GM20000 (cell line): ENCODE measurements at regions not wholly inside any gene's neighbourhood (a gene's known extent, or its start where the extent isn't known, plus 50 kb on each side); places are given as distances from the start of the nearest gene placed in this dataset.

Source experiments
- DNase-seq: peaks from one replicate; pipeline ENCODE4 v3.0.0; 2012; ENCODE audit warnings: low spot score
- CTCF ChIP-seq: IDR thresholded peaks from 2 replicates; pipeline ENCODE4 v1.5.1; 2012; ENCODE audit warnings: mild to moderate bottlenecking, control low read depth; ENCODE audit errors: extremely low read depth, missing control alignments

- DNase-seq: no peak
- no peak for TF ChIP-seq CTCF
Measured at GRCh38 chr3:139213936-139214335, 129.9 kb upstream of the MRPS22 start.

GRCh38 chr3:139216958-139217357 lies 126.9 kb upstream of the MRPS22 start:
- TF ChIP-seq CTCF: no peak
- no peak for DNase-seq

GRCh38 chr3:139217633-139218032 lies 126.2 kb upstream of the MRPS22 start:
- no peak for DNase-seq

GRCh38 chr3:139218046-139218445 lies 125.8 kb upstream of the MRPS22 start:
- DNase-seq: no peak
- no peak for TF ChIP-seq CTCF

More at GRCh38 chr3:139217633-139218032, 126.2 kb upstream of the MRPS22 start:
- TF ChIP-seq CTCF: no peak

GRCh38 chr3:139219463-139219862 lies 124.4 kb upstream of the MRPS22 start:
- no peak for TF ChIP-seq CTCF
- no peak for DNase-seq

GRCh38 chr3:139222100-139222657 lies 121.6 kb upstream of the MRPS22 start:
- no peak for TF ChIP-seq CTCF
- no peak for DNase-seq

- no peak for TF ChIP-seq CTCF
- DNase-seq: no peak
Measured at GRCh38 chr3:139225548-139225947, 118.3 kb upstream of the MRPS22 start.
